Fibroblast of skin of abdomen (primary cell): ENCODE measurements at regions not wholly inside any gene's neighbourhood (a gene's known extent, or its start where the extent isn't known, plus 50 kb on each side); places are given as distances from the start of the nearest gene placed in this dataset.
A peak's percentile ranks its signal among the peaks of the same experiment; 100 is the strongest.
"Not testable (repeated sequence)": the region's sequence is repeated elsewhere in the genome, so short reads cannot be mapped to it uniquely, and the experiment has no call there.

Source experiments
- DNase-seq: peaks from one replicate; pipeline ENCODE4 v3.0.0-alpha.2; 2013

- DNase-seq, result no peak
Measured at GRCh38 chr3:194950906-194951628, 265.4 kb downstream of the FAM43A start.

DNA sequence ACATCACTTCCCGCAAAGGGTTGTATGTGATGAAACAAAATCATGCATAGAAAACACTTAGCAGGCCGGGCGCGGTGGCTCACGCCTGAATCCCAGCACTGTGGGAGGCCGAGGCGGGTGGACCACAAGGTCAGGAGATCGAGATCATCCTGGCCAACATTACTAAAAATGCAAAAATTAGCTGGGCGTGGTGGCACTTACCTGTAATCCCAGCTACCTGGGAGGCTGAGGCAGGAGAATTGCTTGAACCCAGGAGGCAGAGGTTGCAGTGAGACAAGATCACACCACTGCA lies 265.9 kb downstream of the FAM43A start:
- not testable (repeated sequence) for DNase-seq

- no peak for DNase-seq
Measured at GRCh38 chr3:194951931-194952582, 266.4 kb downstream of the FAM43A start.

GRCh38 chr3:194952841-194953241 lies 267.2 kb downstream of the FAM43A start:
- DNase-seq, result no peak

DNA sequence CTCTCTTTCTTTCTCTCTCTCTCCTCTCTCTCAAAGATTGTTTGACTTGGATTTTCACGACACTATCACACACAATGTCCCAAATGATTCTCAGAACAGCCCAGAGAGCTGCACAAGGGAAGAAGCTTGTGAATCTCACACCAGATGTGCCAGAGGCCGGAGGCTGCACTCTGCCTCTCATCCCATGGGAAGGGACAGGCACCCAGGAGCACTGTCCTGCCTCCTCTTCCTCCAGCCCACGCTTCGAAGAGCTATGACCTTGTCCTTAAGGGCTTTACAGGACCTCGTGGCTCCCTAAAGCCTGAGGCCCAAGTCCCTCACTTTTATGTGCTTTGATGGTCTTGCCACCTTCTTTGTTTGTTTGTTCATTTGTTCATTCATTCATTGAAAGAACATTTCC lies 267.6 kb downstream of the FAM43A start:
- no peak for DNase-seq

- no peak for DNase-seq
Measured at GRCh38 chr3:194955546-194955945, 269.9 kb downstream of the FAM43A start.

- no peak for DNase-seq
Measured at GRCh38 chr3:194955979-194956696, 270.5 kb downstream of the FAM43A start.

DNA sequence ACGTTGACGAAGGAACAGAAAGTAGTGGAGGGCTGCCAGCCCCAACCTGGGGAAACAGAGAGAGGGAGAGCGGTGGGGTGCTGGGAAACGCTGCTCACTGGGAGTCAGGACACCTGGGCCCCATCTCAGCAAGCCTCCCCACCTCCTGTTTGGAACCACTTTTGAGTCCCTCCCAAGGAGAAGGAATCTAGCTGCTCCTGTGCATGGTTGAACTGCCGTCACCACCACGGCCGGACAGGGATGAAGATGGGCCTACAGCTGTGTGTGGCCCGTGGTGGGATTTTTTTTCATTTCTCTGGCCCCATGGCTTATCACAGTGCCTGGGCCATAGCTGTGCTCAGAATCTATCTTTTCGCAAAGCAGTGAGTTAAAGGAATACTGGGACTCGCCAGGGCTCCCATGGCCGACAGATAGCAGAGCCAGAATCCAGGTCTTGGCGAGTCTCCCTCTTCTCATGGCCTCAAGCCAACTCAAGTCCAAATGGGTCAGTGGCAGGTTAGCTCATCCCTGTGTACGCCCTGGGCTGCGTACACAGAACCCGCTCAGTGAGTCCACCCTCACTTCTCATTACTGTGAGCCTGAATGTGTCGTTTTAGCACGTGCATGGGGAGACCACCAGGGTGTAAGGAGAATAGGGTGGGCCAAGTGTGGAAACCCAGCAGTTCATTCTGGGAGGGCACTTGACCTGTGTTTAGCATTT lies 271.2 kb downstream of the FAM43A start:
- DNase-seq, result no peak

GRCh38 chr3:194957743-194958240 lies 272.1 kb downstream of the FAM43A start:
- DNase-seq, result no peak

DNA sequence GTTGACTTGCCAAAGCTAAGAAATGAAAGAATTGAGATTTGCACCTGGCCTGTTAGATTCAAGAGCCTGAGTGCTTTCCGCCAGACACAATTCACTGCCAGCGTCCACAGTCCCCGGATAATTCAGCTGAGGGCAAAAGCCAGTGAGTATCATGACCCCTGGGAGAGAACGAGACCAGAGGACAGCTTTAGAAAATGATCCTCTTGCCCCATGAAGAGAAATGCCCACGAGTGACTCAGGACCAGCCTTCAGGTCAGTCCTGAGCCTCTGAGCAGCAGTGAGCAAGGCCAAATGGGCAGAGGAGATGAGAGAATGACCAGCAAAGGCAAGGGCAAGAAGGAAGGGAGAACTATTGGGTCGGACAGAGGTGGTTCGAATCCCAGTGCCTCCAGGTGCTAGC lies 273.5 kb downstream of the FAM43A start:
- no peak for DNase-seq

- not testable (repeated sequence) for DNase-seq
Measured at GRCh38 chr3:194959666-194960065, 274.0 kb downstream of the FAM43A start.

- DNase-seq, result no peak
Measured at GRCh38 chr3:194960446-194961032, 274.9 kb downstream of the FAM43A start.

DNA sequence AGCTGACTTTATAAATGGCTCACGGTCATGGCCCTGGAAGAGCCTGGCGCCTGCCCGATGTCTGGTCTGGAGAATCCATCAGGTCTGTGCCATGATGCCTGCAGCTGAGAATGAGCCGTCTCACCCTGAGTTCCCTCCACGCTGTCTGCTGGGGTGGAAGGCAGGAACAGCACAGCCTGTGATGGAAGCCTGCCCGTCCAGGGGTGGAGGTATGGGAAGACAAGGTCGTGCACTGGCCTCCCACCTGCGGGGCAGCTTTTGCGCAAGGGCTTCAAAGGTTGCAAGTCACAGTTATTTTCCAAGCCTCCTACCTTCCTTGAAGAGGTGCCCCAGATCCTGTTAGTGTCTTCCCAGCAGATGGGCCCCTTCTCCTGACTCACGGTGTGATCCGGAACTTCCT lies 275.5 kb downstream of the FAM43A start:
- no peak for DNase-seq

GRCh38 chr3:194961571-194961970 lies 275.9 kb downstream of the FAM43A start:
- DNase-seq, result no peak

DNA sequence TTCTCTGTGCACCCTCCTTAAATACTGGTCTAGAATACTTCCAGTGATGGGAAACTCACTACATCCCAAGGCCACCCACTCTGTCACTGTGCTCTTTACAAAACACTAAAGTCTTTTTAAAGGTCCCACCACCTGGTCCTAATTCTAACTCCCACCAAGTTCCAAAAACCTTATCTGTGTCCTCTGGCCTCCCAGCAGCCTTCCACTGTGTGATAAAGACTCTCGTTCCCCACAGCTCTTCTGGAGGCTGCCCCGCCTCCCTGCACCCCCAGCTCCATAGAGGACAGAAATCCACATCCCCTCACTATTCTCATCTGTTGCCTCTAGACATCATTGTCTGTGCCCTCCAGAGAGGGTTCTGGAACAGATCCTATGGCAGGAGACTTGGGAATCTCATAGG lies 276.4 kb downstream of the FAM43A start:
- no peak for DNase-seq

DNA sequence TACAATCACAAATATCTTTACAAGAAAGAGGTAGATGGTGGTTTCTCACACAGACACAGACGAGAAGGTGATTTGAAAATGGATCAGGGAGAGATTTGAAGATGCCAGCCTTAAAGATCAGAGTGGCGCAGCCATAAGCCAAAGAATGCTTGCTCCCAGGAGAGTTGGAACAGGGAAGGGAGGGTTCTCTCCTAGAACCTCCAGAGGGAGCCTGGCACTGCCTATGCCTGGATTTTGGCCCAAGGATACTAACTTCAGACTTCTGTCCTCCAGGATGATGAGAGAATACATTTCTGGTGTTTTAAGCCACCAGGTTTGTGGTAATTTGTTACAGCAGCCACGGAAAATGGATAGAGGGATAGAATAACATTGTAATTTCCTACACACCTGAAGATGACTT lies 279.1 kb downstream of the FAM43A start:
- no peak for DNase-seq

- peak; percentile 21 for DNase-seq
Measured at GRCh38 chr3:194967151-194968117, 281.8 kb downstream of the FAM43A start.

DNA sequence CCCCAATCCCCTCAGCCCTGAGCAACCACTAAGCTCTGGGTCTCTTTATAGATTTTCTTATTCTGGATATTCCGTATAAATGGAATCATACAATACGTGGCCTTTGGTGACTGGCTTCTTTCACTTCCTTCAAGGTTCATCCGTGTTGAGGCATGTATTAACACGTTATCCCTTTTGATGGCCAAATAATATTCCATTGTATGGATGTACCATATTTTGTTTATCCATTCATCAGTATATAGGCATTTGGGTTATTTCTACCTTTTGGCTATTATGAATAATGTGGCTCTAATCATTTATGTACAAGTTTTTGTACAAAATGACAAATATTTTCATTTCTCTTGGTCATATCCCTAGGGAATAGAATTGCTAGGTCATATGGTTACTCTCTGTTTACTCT lies 284.4 kb downstream of the FAM43A start:
- no peak for DNase-seq

GRCh38 chr3:194971009-194971408 lies 285.3 kb downstream of the FAM43A start:
- DNase-seq, result no peak

DNA sequence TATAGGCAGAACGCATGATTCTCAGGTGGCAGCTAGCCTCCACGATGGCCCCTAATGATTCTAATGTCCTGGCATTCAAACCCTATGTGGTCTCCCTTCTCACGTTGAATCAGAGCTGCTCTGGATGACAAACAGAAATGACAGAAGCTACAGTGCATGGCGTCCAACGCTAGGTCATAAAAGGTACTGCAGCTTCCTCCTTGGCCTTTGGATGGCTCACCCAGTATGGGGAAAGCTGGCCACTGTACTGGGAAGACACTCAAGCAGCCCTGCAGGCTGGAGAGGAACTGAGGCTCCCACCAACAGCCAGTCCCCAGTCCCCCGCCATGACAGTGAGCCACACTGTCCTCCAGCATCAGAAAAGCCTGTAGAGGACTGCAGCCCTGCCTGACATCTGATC lies 286.3 kb downstream of the FAM43A start:
- no peak for DNase-seq

- no peak for DNase-seq
Measured at GRCh38 chr3:194972641-194973040, 287.0 kb downstream of the FAM43A start.
